C4-2B (cell line): ENCODE measurements at regions not wholly inside any gene's neighbourhood (a gene's known extent, or its start where the extent isn't known, plus 50 kb on each side); places are given as distances from the start of the nearest gene placed in this dataset.

Source experiments
- ZFX ChIP-seq: fragments of 450-650 bp; IDR thresholded peaks from 2 replicates; pipeline ENCODE4 v1.6.1; 2017
- TF ChIP-seq, protein P1 (sequence below): fragments of 450-650 bp; conservative IDR thresholded peaks from 2 replicates; pipeline ENCODE4 v1.5.1; 2017; ENCODE audit warnings: mild to moderate bottlenecking

- TF ChIP-seq, protein P1, sequence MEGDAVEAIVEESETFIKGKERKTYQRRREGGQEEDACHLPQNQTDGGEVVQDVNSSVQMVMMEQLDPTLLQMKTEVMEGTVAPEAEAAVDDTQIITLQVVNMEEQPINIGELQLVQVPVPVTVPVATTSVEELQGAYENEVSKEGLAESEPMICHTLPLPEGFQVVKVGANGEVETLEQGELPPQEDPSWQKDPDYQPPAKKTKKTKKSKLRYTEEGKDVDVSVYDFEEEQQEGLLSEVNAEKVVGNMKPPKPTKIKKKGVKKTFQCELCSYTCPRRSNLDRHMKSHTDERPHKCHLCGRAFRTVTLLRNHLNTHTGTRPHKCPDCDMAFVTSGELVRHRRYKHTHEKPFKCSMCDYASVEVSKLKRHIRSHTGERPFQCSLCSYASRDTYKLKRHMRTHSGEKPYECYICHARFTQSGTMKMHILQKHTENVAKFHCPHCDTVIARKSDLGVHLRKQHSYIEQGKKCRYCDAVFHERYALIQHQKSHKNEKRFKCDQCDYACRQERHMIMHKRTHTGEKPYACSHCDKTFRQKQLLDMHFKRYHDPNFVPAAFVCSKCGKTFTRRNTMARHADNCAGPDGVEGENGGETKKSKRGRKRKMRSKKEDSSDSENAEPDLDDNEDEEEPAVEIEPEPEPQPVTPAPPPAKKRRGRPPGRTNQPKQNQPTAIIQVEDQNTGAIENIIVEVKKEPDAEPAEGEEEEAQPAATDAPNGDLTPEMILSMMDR = no peak
- TF ChIP-seq ZFX = no peak
Observed at GRCh38 chr3:152040319-152040718, 166.9 kb downstream of the SUCNR1 start.
